OCI-LY1 (cell line): ENCODE measurements at regions not wholly inside any gene's neighbourhood (a gene's known extent, or its start where the extent isn't known, plus 50 kb on each side); places are given as distances from the start of the nearest gene placed in this dataset.

Experiments
- H2AFZ ChIP-seq: fragments of 200-600 bp; sonication (generic), shearing (Covaris generic); 2 replicates; pipeline ENCODE4 v1.6.0; 2014; ENCODE audit warnings: antibody characterized with exemption, mild to moderate bottlenecking, low read length
- H3F3A ChIP-seq: fragments of 200-600 bp; sonication (generic), shearing (Covaris generic); 2 replicates; pipeline ENCODE4 v1.6.0; 2014; ENCODE audit warnings: mild to moderate bottlenecking, antibody characterized with exemption, low read length, moderate library complexity; ENCODE audit not compliant: insufficient read depth
- H3K27ac ChIP-seq: fragments of 200-600 bp; sonication (generic); 2 replicates; pipeline ENCODE4 v1.5.1; 2014; ENCODE audit warnings: low read length, mixed run types, mild to moderate bottlenecking, low read depth; ENCODE audit not compliant: poor library complexity, severe bottlenecking
- H3K27me3 ChIP-seq: fragments of 200-600 bp; sonication (generic); 2 replicates; pipeline ENCODE4 v1.6.0; 2014; ENCODE audit warnings: antibody characterized with exemption, mild to moderate bottlenecking, low read length, moderate library complexity; ENCODE audit not compliant: insufficient read depth
- H3K36me3 ChIP-seq: fragments of 200-600 bp; sonication (generic); 2 replicates; pipeline ENCODE4 v1.6.1; 2014; ENCODE audit warnings: mild to moderate bottlenecking, antibody characterized with exemption, low read length, moderate library complexity, mixed read lengths; ENCODE audit not compliant: insufficient read depth
- H3K4me1 ChIP-seq: fragments of 200-600 bp; sonication (generic); 2 replicates; pipeline ENCODE4 v1.5.1; 2014; ENCODE audit warnings: mild to moderate bottlenecking, low read length, moderate library complexity; ENCODE audit not compliant: insufficient read depth, severe bottlenecking
- H3K4me2 ChIP-seq: fragments of 200-600 bp; sonication (generic), shearing (Covaris generic); 2 replicates; pipeline ENCODE4 v1.6.1; 2014; ENCODE audit warnings: low read length
- H3K4me3 ChIP-seq: fragments of 200-600 bp; sonication (generic); 2 replicates; pipeline ENCODE4 v1.5.1; 2014; ENCODE audit warnings: low read length, low read depth, mild to moderate bottlenecking, mixed read lengths; ENCODE audit not compliant: poor library complexity, severe bottlenecking
- H3K79me2 ChIP-seq: fragments of 200-600 bp; shearing (Covaris generic); 2 replicates; pipeline ENCODE4 v1.6.1; 2016; ENCODE audit warnings: mixed run types, low read length, mixed read lengths; ENCODE audit not compliant: insufficient read depth
- H3K9ac ChIP-seq: fragments of 200-600 bp; sonication (generic), shearing (Covaris generic); 2 replicates; pipeline ENCODE4 v1.6.1; 2014; ENCODE audit warnings: mild to moderate bottlenecking, low read length, mixed read lengths
- H3K9me2 ChIP-seq: fragments of 200-600 bp; sonication (generic), shearing (Covaris generic); 2 replicates; pipeline ENCODE4 v1.6.1; 2014; ENCODE audit warnings: low read depth, mild to moderate bottlenecking, low read length, mixed read lengths
- H3K9me3 ChIP-seq: fragments of 200-600 bp; shearing (Covaris generic); 2 replicates; pipeline ENCODE4 v1.6.1; 2014; ENCODE audit warnings: low read length, mixed read lengths
- H4K20me1 ChIP-seq: fragments of 200-600 bp; sonication (generic), shearing (Covaris generic); 2 replicates; pipeline ENCODE4 v1.6.0; 2016; ENCODE audit warnings: mild to moderate bottlenecking, low read length; ENCODE audit not compliant: insufficient read depth
- CTCF ChIP-seq: fragments of 200-600 bp; sonication (generic), shearing (Covaris generic); IDR thresholded peaks from 2 replicates; pipeline ENCODE4 v1.5.1; 2017; ENCODE audit warnings: mild to moderate bottlenecking, antibody characterized with exemption, low read length, moderate library complexity, mixed read lengths
- EZH2 ChIP-seq: fragments of 200-600 bp; sonication (generic), shearing (Covaris generic); IDR thresholded peaks from 2 replicates; pipeline ENCODE4 v1.8.0; 2017; ENCODE audit warnings: borderline replicate concordance, mixed run types, mild to moderate bottlenecking, antibody characterized with exemption, low read length, moderate library complexity, mixed read lengths

DNA sequence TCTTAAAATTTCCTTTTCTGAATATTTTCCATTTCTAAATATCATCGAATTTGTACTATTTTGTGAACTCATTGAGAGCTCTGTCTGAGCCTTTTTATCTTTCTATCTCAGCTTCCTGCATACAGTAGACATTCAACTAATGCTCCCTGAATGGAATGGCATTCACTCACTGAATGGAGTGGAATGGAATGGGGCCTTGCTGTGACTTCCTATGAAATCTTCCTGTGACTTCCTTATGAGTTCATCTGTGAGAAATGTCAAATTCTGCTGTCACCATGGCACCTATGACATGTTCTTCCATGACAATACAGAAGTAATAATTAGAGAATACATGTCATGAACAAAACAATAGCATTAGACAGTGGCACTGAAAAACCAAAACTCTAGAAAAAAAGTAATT is 199.6 kb downstream of the NR4A2 start:
- H3K36me3 ChIP-seq = no peaks in the 10 kb centered on the region
- H2AFZ ChIP-seq = no peak overlapping the region
- H3K27ac ChIP-seq = no peak overlapping the region
- H3K27me3 ChIP-seq = no peaks in the 10 kb centered on the region
- H4K20me1 ChIP-seq = no peaks in the 10 kb centered on the region
- H3K4me2 ChIP-seq = no peak overlapping the region
- H3K4me3 ChIP-seq = no peak overlapping the region
- no peak for TF ChIP-seq CTCF
- no peak for TF ChIP-seq EZH2
- H3K4me1 ChIP-seq = no peaks in the 10 kb centered on the region
- no peaks in the 10 kb centered on the region for H3K79me2 ChIP-seq
- H3F3A ChIP-seq = no peaks in the 10 kb centered on the region
- no peak overlapping the region for H3K9ac ChIP-seq
- H3K9me2 ChIP-seq = no peaks in the 10 kb centered on the region
- no peaks in the 10 kb centered on the region for H3K9me3 ChIP-seq

DNA sequence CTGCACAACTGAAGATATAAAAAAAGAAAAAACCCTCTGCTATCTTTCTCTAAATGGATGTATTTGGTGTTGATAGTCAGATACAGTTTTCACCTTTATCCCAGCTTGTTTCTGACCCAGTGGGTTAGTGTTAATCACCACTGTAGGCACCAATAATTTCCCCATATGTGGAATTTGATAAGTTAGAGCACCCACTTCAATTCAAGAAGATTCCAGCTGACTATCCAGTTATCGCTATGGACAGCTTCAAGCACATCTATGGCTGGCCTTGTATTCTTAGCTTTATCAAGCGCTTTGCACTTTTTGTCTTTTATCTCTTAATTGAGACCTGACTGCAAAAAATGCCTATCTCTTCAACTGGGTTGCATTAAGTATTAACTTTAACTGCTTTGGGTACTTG is 200.4 kb downstream of the NR4A2 start:
- Histone ChIP-seq H3F3A (no peaks in the 10 kb centered on the region), H3K4me2 (no peak overlapping the region), H3K27ac (no peak overlapping the region), H3K9ac (no peak overlapping the region), H3K36me3 (no peaks in the 10 kb centered on the region), H3K9me2 (no peaks in the 10 kb centered on the region), H3K27me3 (no peaks in the 10 kb centered on the region), H3K9me3 (no peaks in the 10 kb centered on the region), H4K20me1 (no peaks in the 10 kb centered on the region), H3K79me2 (no peaks in the 10 kb centered on the region), H3K4me3 (no peak overlapping the region), H3K4me1 (no peaks in the 10 kb centered on the region), H2AFZ (no peak overlapping the region)
- no peak for TF ChIP-seq EZH2
- no peak for TF ChIP-seq CTCF

DNA sequence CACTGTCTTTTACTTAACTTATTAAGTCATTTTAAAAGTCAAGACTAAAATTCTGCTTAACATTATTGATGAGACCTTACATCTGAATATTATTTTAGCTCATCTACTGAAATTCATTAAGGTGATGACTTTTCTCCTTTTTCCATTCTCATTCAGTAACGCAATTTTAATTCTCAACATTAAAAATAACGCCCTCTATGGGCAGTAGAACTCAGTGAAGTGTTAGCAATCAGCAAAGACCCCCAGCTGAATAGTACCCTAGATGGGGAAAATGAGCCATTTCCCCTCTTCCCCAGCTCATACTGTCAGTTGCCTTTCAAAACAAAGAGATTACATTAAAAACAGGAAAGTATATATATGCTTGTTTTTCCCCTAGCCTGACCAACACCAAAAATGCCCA is 203.3 kb downstream of the NR4A2 start:
- H3K9me2 ChIP-seq = no peaks in the 10 kb centered on the region
- H3K36me3 ChIP-seq = no peaks in the 10 kb centered on the region
- no peaks in the 10 kb centered on the region for H4K20me1 ChIP-seq
- H3K9ac ChIP-seq = no peak overlapping the region
- no peaks in the 10 kb centered on the region for H3K9me3 ChIP-seq
- no peaks in the 10 kb centered on the region for H3K79me2 ChIP-seq
- H3F3A ChIP-seq = no peaks in the 10 kb centered on the region
- H2AFZ ChIP-seq = no peak overlapping the region
- H3K4me2 ChIP-seq = no peak overlapping the region
- H3K27ac ChIP-seq = no peak overlapping the region
- no peaks in the 10 kb centered on the region for H3K4me1 ChIP-seq
- TF ChIP-seq CTCF (peak; percentile 49), EZH2 (no peak)
- H3K4me3 ChIP-seq = no peak overlapping the region
- H3K27me3 ChIP-seq = no peaks in the 10 kb centered on the region
